Right lobe of liver (tissue), 4 donors: ENCODE measurements at regions not wholly inside any gene's neighbourhood (a gene's known extent, or its start where the extent isn't known, plus 50 kb on each side); places are given as distances from the start of the nearest gene placed in this dataset.

ENCODE experiments used
- POLR2A ChIP-seq: fragments of 450-650 bp; IDR thresholded peaks from one replicate; pipeline ENCODE4 v1.6.1; 2017; ENCODE audit warnings: antibody characterized with exemption, mild to moderate bottlenecking
- TF ChIP-seq, protein P1 (sequence below), 4 donors: fragments of 200-600 bp in 3 of 4; fragments of 450-650 bp in 1 of 4; IDR thresholded peaks; one replicate each; pipeline versions ENCODE4 v1.5.1 to v1.8.0; 2016 to 2022; ENCODE audit warnings: antibody characterized with exemption in 4 of 4, mild to moderate bottlenecking in 2 of 4
- donor health status: DM: no; HTN: no; CAD: no.
- donor health status: DM: no; HTN: no; CAD: no.
- donor health status: DM: no; HTN: yes; CAD: no.

- TF ChIP-seq, protein P1, sequence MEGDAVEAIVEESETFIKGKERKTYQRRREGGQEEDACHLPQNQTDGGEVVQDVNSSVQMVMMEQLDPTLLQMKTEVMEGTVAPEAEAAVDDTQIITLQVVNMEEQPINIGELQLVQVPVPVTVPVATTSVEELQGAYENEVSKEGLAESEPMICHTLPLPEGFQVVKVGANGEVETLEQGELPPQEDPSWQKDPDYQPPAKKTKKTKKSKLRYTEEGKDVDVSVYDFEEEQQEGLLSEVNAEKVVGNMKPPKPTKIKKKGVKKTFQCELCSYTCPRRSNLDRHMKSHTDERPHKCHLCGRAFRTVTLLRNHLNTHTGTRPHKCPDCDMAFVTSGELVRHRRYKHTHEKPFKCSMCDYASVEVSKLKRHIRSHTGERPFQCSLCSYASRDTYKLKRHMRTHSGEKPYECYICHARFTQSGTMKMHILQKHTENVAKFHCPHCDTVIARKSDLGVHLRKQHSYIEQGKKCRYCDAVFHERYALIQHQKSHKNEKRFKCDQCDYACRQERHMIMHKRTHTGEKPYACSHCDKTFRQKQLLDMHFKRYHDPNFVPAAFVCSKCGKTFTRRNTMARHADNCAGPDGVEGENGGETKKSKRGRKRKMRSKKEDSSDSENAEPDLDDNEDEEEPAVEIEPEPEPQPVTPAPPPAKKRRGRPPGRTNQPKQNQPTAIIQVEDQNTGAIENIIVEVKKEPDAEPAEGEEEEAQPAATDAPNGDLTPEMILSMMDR (IDR thresholded peaks at IDR 0.05), result no peak
- no peak for TF ChIP-seq POLR2A
Measured at GRCh38 chr14:58947156-58947555, 241.3 kb upstream of the DAAM1 start.
